ENCODE measurements at regions not wholly inside any gene's neighbourhood (a gene's known extent, or its start where the extent isn't known, plus 50 kb on each side); places are given as distances from the start of the nearest gene placed in this dataset.
"Not testable (repeated sequence)": the region's sequence is repeated elsewhere in the genome, so short reads cannot be mapped to it uniquely, and the experiment has no call there.

DNA sequence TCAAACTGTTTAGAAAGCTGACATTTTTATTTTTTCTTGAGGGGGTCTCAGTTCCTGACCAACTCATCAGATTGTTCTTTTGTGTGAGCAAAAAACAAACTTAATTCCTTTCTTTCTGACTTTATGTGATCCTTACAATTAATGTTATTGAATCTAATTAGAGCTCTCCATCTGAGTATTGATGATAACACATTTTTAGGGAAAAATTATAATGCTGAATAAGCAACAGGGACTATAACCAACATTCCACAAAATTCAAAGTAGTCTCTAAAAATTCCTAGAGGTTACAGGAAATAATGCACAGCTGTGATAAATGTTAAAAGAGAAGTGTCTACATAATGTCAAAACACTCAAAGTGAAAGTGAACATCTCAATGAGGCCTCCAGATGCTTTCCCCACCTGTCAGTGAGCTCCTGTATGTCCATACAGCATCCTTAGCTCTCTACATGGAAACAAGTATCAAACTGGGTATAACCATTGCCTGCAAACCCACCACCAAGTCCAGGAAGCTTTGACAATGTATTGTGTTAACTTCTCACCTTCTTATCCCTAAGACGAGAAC lies 786.0 kb upstream of the SLC39A10 start:
- DNase-seq (ENCODE audit: insufficient read length, low spot score) (no peak), FAIRE-seq (no peak)
- TF ChIP-seq, protein P1, sequence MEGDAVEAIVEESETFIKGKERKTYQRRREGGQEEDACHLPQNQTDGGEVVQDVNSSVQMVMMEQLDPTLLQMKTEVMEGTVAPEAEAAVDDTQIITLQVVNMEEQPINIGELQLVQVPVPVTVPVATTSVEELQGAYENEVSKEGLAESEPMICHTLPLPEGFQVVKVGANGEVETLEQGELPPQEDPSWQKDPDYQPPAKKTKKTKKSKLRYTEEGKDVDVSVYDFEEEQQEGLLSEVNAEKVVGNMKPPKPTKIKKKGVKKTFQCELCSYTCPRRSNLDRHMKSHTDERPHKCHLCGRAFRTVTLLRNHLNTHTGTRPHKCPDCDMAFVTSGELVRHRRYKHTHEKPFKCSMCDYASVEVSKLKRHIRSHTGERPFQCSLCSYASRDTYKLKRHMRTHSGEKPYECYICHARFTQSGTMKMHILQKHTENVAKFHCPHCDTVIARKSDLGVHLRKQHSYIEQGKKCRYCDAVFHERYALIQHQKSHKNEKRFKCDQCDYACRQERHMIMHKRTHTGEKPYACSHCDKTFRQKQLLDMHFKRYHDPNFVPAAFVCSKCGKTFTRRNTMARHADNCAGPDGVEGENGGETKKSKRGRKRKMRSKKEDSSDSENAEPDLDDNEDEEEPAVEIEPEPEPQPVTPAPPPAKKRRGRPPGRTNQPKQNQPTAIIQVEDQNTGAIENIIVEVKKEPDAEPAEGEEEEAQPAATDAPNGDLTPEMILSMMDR (IDR thresholded peaks at IDR 0.05; ENCODE audit: insufficient read depth, missing control alignments) = no peak

DNA sequence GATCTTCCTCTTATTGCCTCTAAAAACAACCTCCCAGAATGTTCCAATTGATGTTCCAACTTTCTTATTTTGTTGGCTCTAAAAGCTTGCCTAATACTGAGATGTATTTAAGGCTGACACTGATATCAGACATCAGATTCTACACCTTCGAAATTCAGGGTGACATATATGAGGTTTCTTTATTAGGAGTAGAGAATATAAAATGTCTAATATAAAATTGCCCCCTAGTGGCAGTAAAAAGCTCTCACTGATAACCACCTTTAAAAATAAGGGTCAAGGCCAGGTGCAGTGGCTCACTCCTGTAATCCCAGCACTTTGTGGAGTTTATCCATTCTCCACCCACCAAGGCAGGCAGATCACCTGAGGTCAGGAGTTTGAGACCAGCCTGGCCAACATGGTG lies 789.7 kb upstream of the SLC39A10 start:
- peak; percentile 75 for FAIRE-seq
- TF ChIP-seq, protein P1 (IDR thresholded peaks at IDR 0.05; ENCODE audit: insufficient read depth, missing control alignments) = peak; percentile 51
- no peak for DNase-seq (ENCODE audit: insufficient read length, low spot score)

DNA sequence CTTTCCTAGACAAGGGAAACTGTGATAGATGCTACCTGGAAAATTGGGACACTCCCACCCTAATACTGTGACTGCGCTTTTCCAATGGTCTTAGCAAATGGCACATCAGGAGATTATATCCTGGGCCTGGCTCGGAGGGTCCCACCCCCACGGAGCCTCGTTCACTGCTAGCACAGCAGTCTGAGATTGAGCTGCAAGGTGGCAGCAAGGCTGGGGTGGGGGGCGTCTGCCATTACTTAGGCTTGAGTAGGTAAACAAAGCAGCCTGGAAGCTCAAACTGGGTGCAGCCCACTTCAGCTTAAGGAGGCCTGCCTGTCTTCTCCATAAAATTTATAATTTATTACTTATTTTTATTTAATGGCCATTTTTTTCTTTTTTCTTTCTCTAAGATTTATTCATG lies 802.1 kb upstream of the SLC39A10 start:
- DNase-seq (ENCODE audit: insufficient read length, low spot score) = no peak
- TF ChIP-seq, protein P1 (IDR thresholded peaks at IDR 0.05; ENCODE audit: insufficient read depth, missing control alignments) = no peak
- no peak for FAIRE-seq

- FAIRE-seq = no peak
Observed at GRCh38 chr2:194842871-194843270, 814.2 kb upstream of the SLC39A10 start.

GRCh38 chr2:194834371-194834770 lies 822.7 kb upstream of the SLC39A10 start:
- not testable (repeated sequence) for FAIRE-seq; DNase-seq (ENCODE audit: insufficient read length, low spot score)

More at GRCh38 chr2:194842871-194843270, 814.2 kb upstream of the SLC39A10 start:
- DNase-seq (ENCODE audit: insufficient read length, low spot score) = no peak
- TF ChIP-seq, protein P1 (IDR thresholded peaks at IDR 0.05; ENCODE audit: insufficient read depth, missing control alignments) = no peak

DNA sequence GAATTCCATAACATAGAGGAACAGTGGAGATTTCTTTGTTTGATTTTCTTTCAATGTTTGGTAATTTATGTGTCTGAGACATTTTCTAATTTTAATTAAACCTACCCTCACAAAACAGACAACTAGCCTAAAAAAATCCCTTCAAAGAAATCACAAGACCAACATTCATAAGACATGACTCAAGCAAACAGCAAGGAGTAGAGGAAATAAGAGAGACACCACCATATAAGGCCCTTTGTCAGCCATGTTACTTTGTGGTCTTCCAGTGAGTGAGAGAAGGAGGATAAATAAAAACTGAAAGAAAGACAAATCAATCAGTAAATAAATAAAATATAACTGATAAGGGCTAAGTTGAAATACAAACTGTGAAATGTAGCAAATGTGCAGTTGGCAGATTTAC lies 830.8 kb upstream of the SLC39A10 start:
- FAIRE-seq = no peak
- no peak for DNase-seq (ENCODE audit: insufficient read length, low spot score)
- TF ChIP-seq, protein P1 (IDR thresholded peaks at IDR 0.05; ENCODE audit: insufficient read depth, missing control alignments) = no peak

DNA sequence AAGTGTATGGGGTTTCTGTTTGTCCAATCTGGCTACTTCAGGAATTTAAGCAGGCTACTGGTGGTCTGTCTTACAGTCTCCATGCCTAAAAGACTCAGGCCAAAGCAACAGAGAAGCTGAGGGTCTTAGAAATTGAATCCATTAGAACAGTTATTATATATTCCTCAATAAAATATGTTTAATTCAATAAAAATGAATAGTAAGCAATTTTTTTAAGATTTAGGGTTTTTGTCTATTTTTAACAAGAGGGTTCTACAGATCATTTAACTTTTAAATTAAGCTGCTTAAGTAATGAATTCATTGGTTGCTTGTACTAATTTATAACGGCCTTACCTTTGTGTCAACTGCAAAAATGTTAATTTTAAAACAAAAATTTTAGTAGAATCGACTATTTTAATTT lies 832.6 kb upstream of the SLC39A10 start:
- TF ChIP-seq, protein P1 (IDR thresholded peaks at IDR 0.05; ENCODE audit: insufficient read depth, missing control alignments) = no peak
- no peak for FAIRE-seq
- DNase-seq (ENCODE audit: insufficient read length, low spot score) = no peak

GRCh38 chr2:194822657-194823056 lies 834.4 kb upstream of the SLC39A10 start:
- FAIRE-seq = no peak
- no peak for DNase-seq (ENCODE audit: insufficient read length, low spot score)
- TF ChIP-seq, protein P1 (IDR thresholded peaks at IDR 0.05; ENCODE audit: insufficient read depth, missing control alignments) = no peak

Data from D721Med (cell line).